Psoas muscle (tissue), 7 donors: ENCODE measurements at regions not wholly inside any gene's neighbourhood (a gene's known extent, or its start where the extent isn't known, plus 50 kb on each side); places are given as distances from the start of the nearest gene placed in this dataset.

Source experiments
- ATAC-seq, 4 donors: fragments of 200-7000 bp; cut with Tn5 transposase; one replicate each; pipeline ENCODE4 v1.9.1; 2020; ENCODE audit warnings: moderate library complexity in 3 of 4, mild to moderate bottlenecking in 2 of 4
- DNase-seq, 2 donors: peaks; one replicate each; pipeline ENCODE4 v3.0.0-alpha.2; 2020
- H3K27ac ChIP-seq: fragments of 200-600 bp; one replicate; pipeline ENCODE4 v1.8.0; 2022
- H3K27me3 ChIP-seq, 3 donors: fragments of 200-600 bp in 1 of 3; one replicate each; pipeline versions ENCODE4 v1.6.1 to v1.8.0; 2013 to 2022; ENCODE audit warnings: low read length in 2 of 3, mild to moderate bottlenecking in 2 of 3, moderate library complexity in 1 of 3; ENCODE audit not compliant: insufficient read depth in 3 of 3
- H3K36me3 ChIP-seq, 2 donors: fragments of 200-600 bp in 1 of 2; one replicate each; pipeline versions ENCODE4 v1.6.1 to v1.8.0; 2013 to 2022; ENCODE audit warnings: low read depth in 1 of 2, mild to moderate bottlenecking in 1 of 2, moderate library complexity in 1 of 2; ENCODE audit not compliant: insufficient read depth in 1 of 2
- H3K4me1 ChIP-seq: fragments of 200-600 bp; one replicate; pipeline ENCODE4 v1.8.0; 2022
- H3K4me3 ChIP-seq: fragments of 200-600 bp; one replicate; pipeline ENCODE4 v1.8.0; 2022; ENCODE audit warnings: mild to moderate bottlenecking
- H3K9me3 ChIP-seq: fragments of 200-600 bp; one replicate; pipeline ENCODE4 v1.8.0; 2022
- CTCF ChIP-seq: fragments of 200-600 bp; IDR thresholded peaks from one replicate; pipeline ENCODE4 v1.8.0; 2022; ENCODE audit warnings: antibody characterized with exemption
- WGBS, 3 donors: extraction: QIAGEN DNeasy Blood & Tissue Kit; methylation state at CpG; one replicate each; pipeline versions ENCODE4 v1.1.6 to v1.1.7; 2013; 5-methylcytosine and 5-hydroxymethylcytosine counted together
- intact Hi-C, 2 donors: fragments of 100-400 bp; cut with DNase I; formaldehyde crosslinking; loops; one replicate each; pipeline versions ENCODE4 v1.11.0 to v1.14.2; 2022
- donor health status: healthy with polysubstance abuse.
- donor health status: DM: no; HTN: no; CAD: no; lungs with moderate emphysema.
- donor health status: Bipolar disorder and iron deficiency.
- donor health status: healthy.
- donor health status: DM: yes; HTN: yes; CAD: no.
- donor health status: DM: no; HTN: no; CAD: no.
- donor health status: DM: yes; HTN: yes; CAD: no.

- no peak for TF ChIP-seq CTCF
- no peaks in the 10 kb centered on the region for H3K4me1 ChIP-seq
- ATAC-seq, result no peak
- no peak for DNase-seq
- intact Hi-C loops, result no loop called here
- no peak overlapping the region for H3K4me3 ChIP-seq
- 88 to 92% (median 89%) methylated on average over 1 of the region's 1 CpG for WGBS, 3 donors
- H3K27me3 ChIP-seq, result no peaks in the 10 kb centered on the region
- H3K27ac ChIP-seq, result no peak overlapping the region
- no peaks in the 10 kb centered on the region for H3K36me3 ChIP-seq
- no peaks in the 10 kb centered on the region for H3K9me3 ChIP-seq
Observed at GRCh38 chr1:72530646-72531045, 248.3 kb upstream of the NEGR1 start.

- intact Hi-C loops, result no loop called here
- WGBS, 3 donors, result 73 to 82% (median 75%) methylated on average over 4 of the region's 4 CpGs
- H3K36me3 ChIP-seq, result no peaks in the 10 kb centered on the region
- no peak for TF ChIP-seq CTCF
- DNase-seq (no peak), ATAC-seq (no peak)
- H3K27ac ChIP-seq, result no peak overlapping the region
- no peaks in the 10 kb centered on the region for H3K9me3 ChIP-seq
- no peaks in the 10 kb centered on the region for H3K4me1 ChIP-seq
- no peaks in the 10 kb centered on the region for H3K27me3 ChIP-seq
- H3K4me3 ChIP-seq, result no peak overlapping the region
Observed at GRCh38 chr1:72526926-72527325, 244.6 kb upstream of the NEGR1 start.

- Histone ChIP-seq H3K9me3 (no peaks in the 10 kb centered on the region), H3K36me3 (no peaks in the 10 kb centered on the region), H3K27me3 (no peaks in the 10 kb centered on the region), H3K27ac (no peak overlapping the region), H3K4me1 (no peaks in the 10 kb centered on the region), H3K4me3 (no peak overlapping the region)
- DNase-seq, result no peak
- no peak for TF ChIP-seq CTCF
- no peak for ATAC-seq
- intact Hi-C loops, result no loop called here
Observed at GRCh38 chr1:72524021-72524420, 241.7 kb upstream of the NEGR1 start.

GRCh38 chr1:72521659-72522058, 239.3 kb upstream of the NEGR1 start:
- ATAC-seq (no peak), DNase-seq (no peak)
- no peak overlapping the region for H3K27ac ChIP-seq
- no peaks in the 10 kb centered on the region for H3K9me3 ChIP-seq
- no peak for TF ChIP-seq CTCF
- H3K4me3 ChIP-seq, result no peak overlapping the region
- no peaks in the 10 kb centered on the region for H3K27me3 ChIP-seq
- intact Hi-C loops, result no loop called here
- WGBS, 3 donors, result 70 to 73% (median 71%) methylated on average over 2 of the region's 2 CpGs
- no peaks in the 10 kb centered on the region for H3K36me3 ChIP-seq
- no peaks in the 10 kb centered on the region for H3K4me1 ChIP-seq

GRCh38 chr1:72516826-72517225, 234.5 kb upstream of the NEGR1 start:
- no peak for ATAC-seq
- Histone ChIP-seq H3K9me3 (no peaks in the 10 kb centered on the region), H3K36me3 (no peaks in the 10 kb centered on the region), H3K27me3 (no peaks in the 10 kb centered on the region), H3K4me3 (no peak overlapping the region), H3K4me1 (no peaks in the 10 kb centered on the region), H3K27ac (no peak overlapping the region)
- intact Hi-C loops, result no loop called here
- no peak for TF ChIP-seq CTCF
- WGBS, 3 donors, result 76 to 85% (median 85%) methylated on average over 2 of the region's 2 CpGs
- no peak for DNase-seq
